ENCODE measurements at regions not wholly inside any gene's neighbourhood (a gene's known extent, or its start where the extent isn't known, plus 50 kb on each side); places are given as distances from the start of the nearest gene placed in this dataset.

DNA sequence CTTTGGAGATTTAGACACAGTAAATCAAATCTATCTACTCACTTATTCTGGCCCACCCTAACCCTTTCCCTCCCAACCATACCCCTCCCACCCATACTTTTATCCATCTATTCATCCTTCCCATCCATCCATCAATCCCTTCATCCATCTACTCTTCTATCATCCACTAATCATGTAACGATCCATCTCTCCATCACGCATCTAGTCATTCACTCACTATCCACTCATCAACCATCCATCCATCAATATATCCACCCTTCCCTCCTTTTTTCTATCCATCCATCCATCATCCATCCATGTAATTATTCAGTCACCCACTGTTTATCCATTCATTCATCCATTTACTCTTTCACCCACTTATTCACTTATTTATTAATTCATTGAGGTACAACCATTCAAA is 74.0 kb downstream of the FOXD2 start:
- no peak for ATAC-seq (replicated peaks in 6 of 8)
- no peak overlapping the region for H3K27ac ChIP-seq
- no peak overlapping the region for H3K4me3 ChIP-seq
- WGBS, 10 experiments: 61 to 100% (median 97%) methylated on average over 1 to 2 of the region's 2 CpGs; no CpG with 5 or more reads in 2 of the 10 experiments
- in situ Hi-C loops (cut with MboI; ENCODE audit: low pct_unique_long_range_greater_than_20kb in 2 of 9, low sequenced_read_pairs in 9 of 9, unreplicated experiment in 9 of 9): no loop called here
- H3K4me1 ChIP-seq (replicated peaks in 1 of 2): peaks cover 3 to 8% of the 10 kb centered on the region in 2 donors

DNA sequence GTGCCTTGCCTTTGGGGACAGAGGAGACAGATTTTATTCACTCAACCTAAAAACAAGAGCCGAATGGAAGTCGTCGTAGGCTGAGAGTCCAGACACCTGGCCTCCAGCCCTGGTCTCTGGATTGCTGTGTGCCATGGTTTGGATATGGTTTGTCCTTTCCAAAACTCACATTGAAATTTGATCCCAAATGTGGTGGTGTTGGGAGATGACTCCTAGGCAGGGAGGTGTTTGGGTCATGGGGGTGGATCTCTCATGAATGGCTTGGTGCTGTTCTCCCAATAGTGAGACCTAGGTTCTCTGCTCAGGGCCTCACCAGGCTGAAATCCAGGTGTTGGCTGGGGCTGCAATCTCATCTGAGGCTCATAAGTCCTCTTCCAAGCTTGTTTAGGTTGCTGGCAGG is 75.5 kb downstream of the FOXD2 start:
- Histone ChIP-seq H3K4me1 (replicated peaks in 1 of 2) (peaks cover 3 to 8% of the 10 kb centered on the region in 2 donors), H3K4me3 (no peak overlapping the region), H3K27ac (no peak overlapping the region)
- WGBS, 10 experiments: 30 to 100% (median 91%) methylated on average over 1 to 3 of the region's 3 CpGs; no CpG with 5 or more reads in 4 of the 10 experiments
- ATAC-seq (replicated peaks in 6 of 8): no peak
- in situ Hi-C loops (cut with MboI; ENCODE audit: low pct_unique_long_range_greater_than_20kb in 2 of 9, low sequenced_read_pairs in 9 of 9, unreplicated experiment in 9 of 9): no loop called here

DNA sequence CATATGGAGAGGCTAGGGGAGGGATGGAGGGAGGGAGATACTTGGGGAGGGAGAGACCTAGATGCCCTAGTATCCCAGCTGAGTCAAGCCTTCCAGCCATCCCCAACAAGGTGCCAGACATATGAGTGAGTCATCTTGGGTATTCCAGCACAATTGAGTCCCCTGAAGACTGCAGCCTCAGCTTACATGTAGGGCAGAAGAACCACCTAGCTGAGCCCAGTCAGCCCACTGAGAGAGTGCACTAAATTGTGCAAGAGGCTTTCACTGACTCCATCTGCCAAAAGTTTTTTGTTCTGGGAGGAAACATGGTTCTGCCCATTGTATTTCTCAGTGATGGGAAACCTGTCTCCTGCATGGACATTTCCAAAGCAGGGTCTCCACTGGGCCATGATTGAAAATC is 76.4 kb downstream of the FOXD2 start:
- in situ Hi-C loops (cut with MboI; ENCODE audit: low pct_unique_long_range_greater_than_20kb in 2 of 9, low sequenced_read_pairs in 9 of 9, unreplicated experiment in 9 of 9): no loop called here
- H3K27ac ChIP-seq: no peak overlapping the region
- ATAC-seq (replicated peaks in 6 of 8): no peak
- peaks cover 0 to under 1% of the 10 kb centered on the region in 2 donors for H3K4me1 ChIP-seq (replicated peaks in 1 of 2)
- no peak overlapping the region for H3K4me3 ChIP-seq

DNA sequence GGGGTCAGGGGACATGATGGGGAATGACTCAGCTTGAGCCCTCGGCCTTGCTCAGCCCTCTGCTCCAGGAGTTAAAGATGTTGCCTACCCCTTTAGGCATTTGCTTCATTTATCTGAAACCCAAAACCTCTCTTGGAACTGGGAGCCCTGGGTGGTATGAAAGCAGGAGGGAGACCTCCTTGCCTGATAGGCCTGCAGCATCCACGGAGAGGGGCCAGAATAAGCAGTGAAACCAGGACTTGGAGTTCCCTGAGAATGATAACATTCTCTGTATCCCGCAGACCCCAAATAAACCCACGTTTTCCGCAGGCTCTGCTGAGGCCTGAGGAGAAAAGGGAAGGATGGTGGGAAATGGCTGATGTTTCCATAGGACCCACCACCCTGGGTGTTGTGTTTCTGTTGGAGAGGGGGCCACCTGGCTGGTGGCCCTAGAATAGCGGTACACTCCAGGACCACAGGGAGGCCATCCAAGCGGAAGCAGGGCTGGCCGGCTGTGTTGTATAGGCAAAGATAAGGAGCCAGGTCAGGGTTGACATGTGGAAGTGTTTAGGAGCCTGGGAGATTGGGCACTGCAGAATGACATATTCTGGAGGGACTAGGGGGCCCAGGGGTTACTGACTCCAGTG is 77.4 kb downstream of the FOXD2 start:
- 0 to 94% (median 72%) methylated on average over 1 to 8 of the region's 8 CpGs; no CpG with 5 or more reads in 4 of the 10 experiments for WGBS, 10 experiments
- Histone ChIP-seq H3K4me3 (no peak overlapping the region), H3K4me1 (replicated peaks in 1 of 2) (no peaks in the 10 kb centered on the region), H3K27ac (no peak overlapping the region)
- no peak for ATAC-seq (replicated peaks in 6 of 8)
- in situ Hi-C loops (cut with MboI; ENCODE audit: low pct_unique_long_range_greater_than_20kb in 2 of 9, low sequenced_read_pairs in 9 of 9, unreplicated experiment in 9 of 9): no loop called here

DNA sequence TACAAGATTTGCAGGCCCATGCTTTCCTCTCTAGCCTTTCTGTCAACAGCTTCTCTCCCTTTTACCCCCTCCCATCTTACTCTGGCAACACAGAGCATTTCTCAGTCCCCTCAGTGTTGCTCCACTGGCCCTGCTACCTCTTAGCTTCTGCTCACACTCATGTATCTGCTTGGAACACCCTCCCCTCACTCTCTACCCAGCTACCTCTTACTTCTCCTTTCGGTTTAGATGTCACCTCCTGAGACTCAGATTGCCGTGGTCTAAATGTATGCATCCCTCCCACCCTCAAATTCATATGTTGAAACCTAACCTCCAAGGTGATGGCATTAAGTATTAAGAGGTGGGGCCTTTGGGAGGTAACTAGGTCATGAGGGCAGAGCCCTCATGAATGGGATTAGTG is 80.1 kb downstream of the FOXD2 start:
- Histone ChIP-seq H3K4me3 (no peak overlapping the region), H3K4me1 (replicated peaks in 1 of 2) (no peaks in the 10 kb centered on the region), H3K27ac (no peak overlapping the region)
- in situ Hi-C loops (cut with MboI; ENCODE audit: low pct_unique_long_range_greater_than_20kb in 2 of 9, low sequenced_read_pairs in 9 of 9, unreplicated experiment in 9 of 9): no loop called here
- no peak for ATAC-seq (replicated peaks in 6 of 8)
- WGBS, 10 experiments: 17 to 100% (median 63%) methylated on average over 1 to 2 of the region's 2 CpGs; no CpG with 5 or more reads in 4 of the 10 experiments

DNA sequence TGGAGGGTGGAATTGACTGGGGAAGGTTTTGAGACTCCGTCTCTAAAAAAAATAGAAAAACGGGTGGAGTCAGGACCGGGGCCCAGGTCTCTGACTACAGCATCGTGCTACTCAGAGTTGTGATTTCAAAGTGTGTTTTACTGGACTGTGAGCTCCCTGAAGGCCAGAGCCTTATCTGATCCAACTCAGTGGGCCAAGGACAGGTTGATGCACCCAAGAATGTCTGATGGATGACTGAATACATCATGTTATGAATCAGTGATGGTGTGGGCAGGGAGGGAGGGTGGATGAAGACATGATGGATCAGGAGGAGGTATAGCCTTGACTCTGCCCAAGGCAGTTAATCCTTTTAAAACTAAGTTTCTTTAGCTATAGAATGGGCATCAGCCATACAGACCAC is 81.6 kb downstream of the FOXD2 start:
- Histone ChIP-seq H3K4me3 (no peak overlapping the region), H3K27ac (no peak overlapping the region), H3K4me1 (replicated peaks in 1 of 2) (peaks cover 2 to 6% of the 10 kb centered on the region in 2 donors)
- 38 to 90% (median 61%) methylated on average over 1 to 4 of the region's 4 CpGs; no CpG with 5 or more reads in 1 of the 10 experiments for WGBS, 10 experiments
- no peak for ATAC-seq (replicated peaks in 6 of 8)
- in situ Hi-C loops (cut with MboI; ENCODE audit: low pct_unique_long_range_greater_than_20kb in 2 of 9, low sequenced_read_pairs in 9 of 9, unreplicated experiment in 9 of 9): no loop called here

DNA sequence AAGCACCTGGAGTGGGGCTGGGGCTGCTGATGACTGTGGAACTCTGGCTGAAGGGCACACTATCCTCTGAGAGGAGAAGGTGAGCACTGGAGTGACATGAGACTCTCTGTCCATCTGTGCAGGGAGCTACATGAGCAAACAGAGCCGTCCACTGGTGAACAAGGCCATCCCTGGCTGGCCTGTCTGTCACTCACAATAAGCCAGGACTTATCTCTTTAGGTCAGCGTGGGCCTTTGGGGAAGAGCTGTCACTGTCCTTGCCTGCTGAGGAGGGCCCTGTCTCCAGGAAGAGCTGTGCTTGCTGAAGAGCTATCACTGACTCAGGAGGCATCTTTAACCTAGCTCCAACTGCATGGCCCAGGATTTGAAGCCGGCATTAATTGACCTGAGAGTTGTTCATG is 82.1 kb downstream of the FOXD2 start:
- WGBS, 10 experiments: 20 to 83% (median 74%) methylated on average over 1 to 3 of the region's 3 CpGs; no CpG with 5 or more reads in 5 of the 10 experiments
- Histone ChIP-seq H3K27ac (no peak overlapping the region), H3K4me3 (no peak overlapping the region), H3K4me1 (replicated peaks in 1 of 2) (peaks cover 2 to 6% of the 10 kb centered on the region in 2 donors)
- in situ Hi-C loops (cut with MboI; ENCODE audit: low pct_unique_long_range_greater_than_20kb in 2 of 9, low sequenced_read_pairs in 9 of 9, unreplicated experiment in 9 of 9): no loop called here
- ATAC-seq (replicated peaks in 6 of 8): no peak

DNA sequence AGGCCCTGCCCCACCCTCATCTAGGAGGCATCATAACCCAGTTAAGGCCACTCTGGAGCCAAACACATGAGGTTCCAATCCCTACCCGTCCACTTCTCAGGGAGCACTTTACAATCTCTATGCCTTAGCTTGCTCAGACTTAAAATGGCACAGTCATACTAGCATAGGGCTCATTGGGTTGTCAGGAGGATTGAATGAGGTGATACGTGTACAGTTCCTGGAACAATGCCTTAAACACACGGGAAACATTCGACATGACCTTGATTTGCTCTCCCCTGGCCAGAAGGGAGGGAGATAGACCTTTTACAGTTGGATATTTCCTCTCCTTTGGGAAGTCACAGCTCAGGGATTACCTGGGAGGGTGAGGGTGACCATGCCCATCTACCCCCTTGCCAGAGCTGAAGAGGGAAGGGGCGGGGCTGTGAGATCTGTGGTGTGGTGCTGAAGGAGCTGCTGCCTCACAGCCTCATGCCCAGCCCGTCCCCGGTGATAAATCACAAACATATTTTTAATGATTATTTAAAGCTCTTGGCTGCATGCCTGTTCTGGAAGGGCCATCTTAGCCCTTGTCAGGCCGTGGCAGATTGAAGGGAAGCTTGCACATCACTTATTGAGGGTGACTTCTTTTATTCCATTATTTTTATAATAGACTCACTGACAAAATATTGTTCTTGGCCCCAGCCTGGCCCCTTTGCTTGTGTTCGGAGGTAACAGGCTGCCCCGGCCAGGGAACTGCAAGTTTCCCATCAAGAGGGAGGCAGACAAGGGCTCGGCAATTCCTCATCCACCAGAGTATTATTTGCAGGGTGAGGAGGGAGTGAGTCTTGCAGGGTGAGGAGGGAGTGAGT is 83.4 kb downstream of the FOXD2 start:
- no peak overlapping the region for H3K27ac ChIP-seq
- peaks cover 2 to 6% of the 10 kb centered on the region in 2 donors for H3K4me1 ChIP-seq (replicated peaks in 1 of 2)
- no peak overlapping the region for H3K4me3 ChIP-seq
- peak in 2 of 8 experiments; percentile 50 to 81 for ATAC-seq (replicated peaks in 6 of 8)
- WGBS, 10 experiments: 31 to 95% (median 84%) methylated on average over 1 to 10 of the region's 11 CpGs; no CpG with 5 or more reads in 3 of the 10 experiments
- in situ Hi-C loops (cut with MboI; ENCODE audit: low pct_unique_long_range_greater_than_20kb in 2 of 9, low sequenced_read_pairs in 9 of 9, unreplicated experiment in 9 of 9): no loop called here

DNA sequence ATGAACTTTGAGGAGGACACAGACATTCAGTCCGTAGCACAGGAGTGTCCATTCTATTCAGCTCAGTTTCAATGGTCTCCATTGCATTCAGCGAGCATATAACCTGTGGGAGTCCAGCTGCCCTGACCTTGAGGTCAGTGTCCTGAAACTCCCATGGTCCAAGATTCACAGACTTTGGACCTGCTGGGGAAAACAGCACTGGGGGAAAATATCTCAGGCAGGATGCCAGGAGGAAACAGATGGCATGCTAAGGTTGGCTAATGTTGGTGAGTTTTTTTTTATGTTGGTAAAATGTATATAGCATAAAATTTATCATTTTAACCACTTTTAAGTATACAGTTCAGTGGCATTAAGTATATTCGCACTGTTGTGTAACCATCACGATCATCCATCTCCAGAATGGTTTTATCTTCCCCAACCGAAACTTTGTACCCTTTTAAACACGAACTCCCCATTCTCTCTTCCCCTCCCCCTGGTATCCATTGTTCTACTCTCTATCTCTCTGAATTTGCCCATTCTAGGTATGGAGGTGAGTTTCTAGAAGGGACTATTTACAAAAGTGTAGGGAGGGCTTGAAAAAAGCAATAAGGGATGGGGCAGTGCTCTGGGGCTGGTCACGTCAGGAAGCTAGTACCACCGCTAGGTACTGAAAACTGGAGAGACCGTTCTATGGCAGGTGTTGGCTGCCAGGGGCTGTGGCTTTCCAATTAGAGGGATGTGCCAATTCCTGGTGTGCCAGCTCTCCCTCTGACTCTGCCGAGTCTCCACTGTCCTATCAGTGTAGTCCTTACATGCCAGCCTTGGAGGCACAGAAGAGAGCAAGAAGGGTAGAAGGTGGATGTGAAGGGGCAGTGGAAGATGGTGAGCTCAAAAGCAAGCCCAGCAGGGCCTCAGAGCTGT is 85.3 kb downstream of the FOXD2 start:
- ATAC-seq (replicated peaks in 6 of 8): no peak
- in situ Hi-C loops (cut with MboI; ENCODE audit: low pct_unique_long_range_greater_than_20kb in 2 of 9, low sequenced_read_pairs in 9 of 9, unreplicated experiment in 9 of 9): no loop called here
- Histone ChIP-seq H3K27ac (no peak overlapping the region), H3K4me1 (replicated peaks in 1 of 2) (peaks cover 2 to 6% of the 10 kb centered on the region in 2 donors), H3K4me3 (no peak overlapping the region)
- 11 to 86% (median 55%) methylated on average over 1 to 10 of the region's 10 CpGs for WGBS, 10 experiments

DNA sequence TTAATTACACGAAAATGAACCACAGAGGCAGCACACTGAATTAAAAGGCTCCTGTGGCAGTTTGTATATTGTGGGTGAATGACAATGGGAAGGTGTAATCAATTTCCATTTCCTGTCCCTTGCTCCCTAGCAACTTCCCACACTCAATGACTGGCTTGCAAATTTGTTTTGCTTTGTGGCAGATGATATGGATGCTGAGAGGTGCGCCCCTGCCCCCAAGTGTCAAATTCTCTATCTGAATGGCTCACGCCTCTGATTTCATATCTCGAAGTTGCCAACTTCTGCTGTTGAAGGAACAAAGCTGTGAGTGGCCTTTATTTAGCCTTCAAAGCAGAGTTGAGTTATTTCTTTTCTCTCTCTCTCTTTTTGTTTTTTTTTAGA is 86.0 kb downstream of the FOXD2 start:
- in situ Hi-C loops (cut with MboI; ENCODE audit: low pct_unique_long_range_greater_than_20kb in 2 of 9, low sequenced_read_pairs in 9 of 9, unreplicated experiment in 9 of 9): no loop called here
- no peak for ATAC-seq (replicated peaks in 6 of 8)

DNA sequence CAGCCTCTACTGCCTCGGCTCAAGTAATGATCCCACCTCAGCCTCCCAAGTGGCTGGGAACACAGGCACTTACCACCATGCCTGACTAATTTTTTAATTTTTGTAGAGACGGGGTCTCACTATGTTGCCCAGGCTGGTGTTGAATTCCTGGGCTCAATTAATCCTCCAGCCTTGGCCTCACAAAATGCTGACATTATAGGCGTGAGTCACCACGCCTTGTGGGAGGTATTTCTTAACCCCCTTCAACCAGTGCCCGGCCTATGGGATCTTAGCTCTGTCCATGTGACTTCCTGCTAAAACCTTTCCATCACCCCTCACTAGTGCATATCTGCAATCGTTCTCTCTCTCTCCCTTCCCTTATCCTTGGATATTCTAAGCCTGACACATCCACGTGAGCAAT is 86.4 kb downstream of the FOXD2 start:
- Histone ChIP-seq H3K4me1 (replicated peaks in 1 of 2) (peaks cover 2 to 6% of the 10 kb centered on the region in 2 donors), H3K4me3 (no peak overlapping the region), H3K27ac (no peak overlapping the region)
- WGBS, 10 experiments: 17 to 90% (median 55%) methylated on average over 1 to 5 of the region's 7 CpGs; no CpG with 5 or more reads in 2 of the 10 experiments
- ATAC-seq (replicated peaks in 6 of 8): no peak
- in situ Hi-C loops (cut with MboI; ENCODE audit: low pct_unique_long_range_greater_than_20kb in 2 of 9, low sequenced_read_pairs in 9 of 9, unreplicated experiment in 9 of 9): no loop called here

More for the DNA sequence above, 86.0 kb downstream of the FOXD2 start:
- Histone ChIP-seq H3K4me1 (replicated peaks in 1 of 2) (peaks cover 2 to 6% of the 10 kb centered on the region in 2 donors), H3K27ac (no peak overlapping the region), H3K4me3 (no peak overlapping the region)
- WGBS, 10 experiments: 11 to 61% (median 37%) methylated on average over 2 to 4 of the region's 4 CpGs; no CpG with 5 or more reads in 6 of the 10 experiments

DNA sequence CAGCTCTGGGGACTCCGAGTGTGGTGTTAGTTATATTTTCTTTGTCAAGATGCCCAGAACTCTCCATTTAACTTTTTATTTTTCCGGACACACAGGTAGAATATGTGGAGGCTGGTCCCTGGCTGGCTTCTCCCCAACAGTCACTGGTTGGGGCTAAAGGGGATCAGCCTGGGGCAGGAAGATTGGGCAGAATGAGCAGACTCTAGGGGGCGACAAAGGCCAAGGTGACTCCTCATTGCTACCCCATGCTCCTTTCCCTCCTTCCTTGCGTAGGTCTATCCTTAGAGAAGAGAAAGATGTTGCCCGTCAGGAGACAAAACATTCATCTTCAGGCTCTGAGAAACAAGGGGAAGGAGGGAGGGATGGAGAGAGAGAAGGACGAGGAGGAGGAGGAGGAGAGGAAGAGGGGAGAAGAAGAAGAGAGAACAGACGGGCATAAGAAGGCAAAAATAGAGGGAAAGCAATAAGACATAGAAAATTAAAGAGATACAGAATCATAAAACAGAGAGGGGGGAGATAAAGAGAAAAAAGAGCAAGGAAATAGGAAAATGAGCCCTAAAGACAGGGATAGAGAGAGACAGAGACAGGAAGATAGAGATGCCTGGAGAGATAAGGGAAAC is 89.9 kb downstream of the FOXD2 start:
- in situ Hi-C loops (cut with MboI; ENCODE audit: low pct_unique_long_range_greater_than_20kb in 2 of 9, low sequenced_read_pairs in 9 of 9, unreplicated experiment in 9 of 9): loop anchor here in 1 of 9 experiments (25.0 kb wide), 1 partner anchor 185 kb away; no protein-coding TSS in a partner anchor

More for the DNA sequence above, 89.9 kb downstream of the FOXD2 start:
- no peak overlapping the region for H3K4me3 ChIP-seq
- H3K27ac ChIP-seq: no peak overlapping the region
- ATAC-seq (replicated peaks in 6 of 8): peak in 2 of 8 experiments; percentile 24 to 52
- H3K4me1 ChIP-seq (replicated peaks in 1 of 2): peaks cover 2 to 7% of the 10 kb centered on the region in 2 donors
- 20 to 100% (median 61%) methylated on average over 1 to 7 of the region's 7 CpGs for WGBS, 10 experiments

Measured in motor neuron (in vitro differentiated cells).